ENCODE measurements at regions not wholly inside any gene's neighbourhood (a gene's known extent, or its start where the extent isn't known, plus 50 kb on each side); places are given as distances from the start of the nearest gene placed in this dataset.
"Not testable (repeated sequence)": the region's sequence is repeated elsewhere in the genome, so short reads cannot be mapped to it uniquely, and the experiment has no call there.

DNA sequence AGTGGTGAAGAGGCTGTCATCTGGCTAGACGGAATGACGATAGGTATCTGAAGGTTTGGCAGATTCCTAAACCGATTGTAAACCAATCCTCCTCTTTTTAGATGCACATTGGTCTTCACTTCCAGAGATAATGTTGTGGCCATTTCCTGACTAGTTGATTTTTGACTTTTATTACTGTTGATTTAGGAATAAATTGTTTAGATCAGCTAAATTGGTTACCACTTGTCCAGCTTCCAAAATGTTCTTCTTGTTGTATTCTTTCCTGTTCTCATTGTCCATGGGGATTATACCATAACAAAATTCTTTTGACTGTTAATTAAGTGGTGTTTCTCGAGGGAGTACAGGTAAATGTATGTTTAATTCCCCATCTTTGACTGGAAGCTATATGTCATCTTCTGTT is 119.7 kb downstream of the MACROH2A1 start:
- no peak for DNase-seq

DNA sequence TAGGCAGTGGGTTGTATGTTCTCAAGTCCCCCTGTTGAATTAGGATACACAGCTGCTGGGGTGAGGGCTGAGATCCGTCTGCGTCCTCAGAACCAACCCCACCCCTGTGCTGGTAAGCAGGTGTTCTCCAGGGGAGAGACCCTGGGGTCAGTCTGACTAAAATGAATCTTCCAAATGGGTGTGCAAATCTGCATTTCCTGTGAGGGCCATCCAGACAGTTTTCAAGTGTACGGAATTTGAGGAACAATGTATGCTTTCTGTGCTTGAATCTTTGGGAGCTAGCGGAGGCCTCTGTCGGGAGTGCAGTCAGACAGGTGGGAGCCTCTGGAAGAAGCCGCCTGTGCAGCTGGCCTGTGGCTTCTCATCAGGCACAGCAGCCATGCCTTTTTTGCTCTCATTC is 122.9 kb downstream of the MACROH2A1 start:
- no peak for DNase-seq

DNA sequence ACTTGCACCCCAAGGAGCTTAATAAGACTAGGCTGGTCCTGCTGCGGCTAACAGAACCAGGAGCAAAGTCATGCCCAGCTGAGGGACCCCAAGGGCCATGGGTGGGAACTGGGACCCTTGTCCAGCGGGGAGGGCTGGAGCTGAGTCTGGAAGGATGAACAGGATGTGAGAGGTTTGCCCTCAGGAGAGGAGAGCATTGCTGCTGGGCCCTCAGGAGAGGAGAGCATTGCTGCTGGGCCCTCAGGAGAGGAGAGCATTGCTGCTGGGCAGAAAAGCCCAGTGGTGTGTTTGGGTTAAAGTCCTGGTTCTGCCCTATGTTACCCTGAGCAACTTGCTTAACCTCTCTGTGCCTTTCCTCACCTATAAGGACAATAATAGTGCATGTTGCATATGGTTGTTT is 125.8 kb downstream of the MACROH2A1 start:
- no peak for DNase-seq

DNA sequence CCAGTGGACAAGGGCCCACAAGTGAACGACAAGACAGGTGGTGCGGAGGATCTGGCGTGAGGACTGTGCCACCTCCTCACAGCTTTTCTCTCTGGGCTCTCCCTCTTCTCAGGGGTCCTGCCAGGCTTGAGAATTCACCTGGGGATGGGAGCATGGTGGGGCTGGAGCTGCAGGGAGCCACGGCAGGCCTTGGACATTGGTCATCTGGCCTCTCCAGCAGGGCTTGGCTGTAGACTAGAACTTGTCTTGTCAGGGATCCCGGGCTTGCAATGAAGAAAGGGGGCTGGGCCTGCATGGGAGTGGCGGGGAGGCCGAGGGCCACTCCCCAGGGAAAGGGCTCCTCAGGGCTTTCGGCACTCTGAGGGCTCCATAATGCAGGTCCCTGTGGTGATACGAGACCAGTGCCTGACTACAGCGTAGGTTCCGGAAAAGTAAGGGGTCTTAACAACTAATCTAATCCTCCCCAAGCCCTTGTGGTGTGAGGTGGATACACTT is 126.7 kb downstream of the MACROH2A1 start:
- DNase-seq: no peak

DNA sequence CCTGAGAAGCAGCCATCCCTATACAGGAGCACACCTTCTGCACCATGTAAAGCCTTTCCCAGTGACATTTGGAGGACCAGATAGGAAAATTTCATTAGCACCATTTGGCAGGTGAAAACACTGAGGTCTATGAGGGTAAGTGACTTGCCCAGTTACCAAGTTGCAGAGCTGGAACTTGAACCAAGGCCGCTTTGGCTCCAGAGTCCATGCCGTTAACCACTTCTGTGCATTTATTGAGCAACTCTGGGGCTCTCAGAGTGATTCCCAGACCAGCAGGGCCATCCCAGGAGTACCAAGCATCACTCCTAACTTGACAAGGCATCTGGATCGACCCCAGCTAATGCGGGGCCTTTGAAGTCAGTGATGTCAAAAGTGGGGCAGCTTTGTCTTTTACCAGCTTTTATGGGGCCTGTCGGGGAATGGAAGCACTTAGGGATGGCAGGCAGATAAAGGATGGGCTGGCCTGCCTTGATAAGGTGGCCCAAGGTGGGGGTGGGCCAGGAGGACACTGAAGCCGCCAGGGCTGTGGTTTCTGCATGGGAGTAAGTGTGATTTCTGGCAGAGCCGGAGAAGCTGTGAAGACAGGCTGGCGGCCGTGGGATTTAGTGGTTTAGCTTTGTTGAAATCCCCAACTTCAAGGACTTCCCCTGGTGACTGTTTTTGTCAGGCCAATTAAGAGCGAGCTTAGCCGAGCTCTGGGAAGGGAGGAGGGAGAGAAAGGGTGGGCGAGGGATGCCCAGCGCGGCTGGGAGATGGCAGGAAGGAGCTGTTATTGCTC is 127.3 kb downstream of the MACROH2A1 start:
- no peak for DNase-seq

DNA sequence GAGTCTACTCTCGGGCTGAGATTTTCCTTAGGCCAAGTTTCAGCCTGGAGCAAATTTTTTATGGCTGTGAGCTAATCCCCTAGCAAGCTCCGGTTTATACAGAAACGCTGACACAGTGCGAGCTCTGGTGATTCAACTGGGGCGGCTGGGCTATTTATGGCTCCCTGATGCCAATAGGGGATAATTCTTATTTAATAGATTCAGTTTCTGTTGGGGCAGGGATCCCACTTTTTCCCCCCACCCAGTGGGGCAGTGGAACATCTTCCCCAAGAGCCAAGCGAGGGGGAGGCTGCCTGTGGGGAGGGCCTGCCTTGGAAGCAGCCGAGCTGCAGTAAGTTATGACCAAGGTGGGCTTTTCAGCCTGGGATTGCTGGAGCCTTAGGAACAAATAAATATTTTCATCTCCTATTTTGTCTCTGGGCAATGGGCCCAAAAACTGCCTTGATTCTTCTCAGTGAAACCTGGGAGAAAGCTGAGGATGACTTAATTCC is 129.1 kb downstream of the MACROH2A1 start:
- no peak for DNase-seq

DNA sequence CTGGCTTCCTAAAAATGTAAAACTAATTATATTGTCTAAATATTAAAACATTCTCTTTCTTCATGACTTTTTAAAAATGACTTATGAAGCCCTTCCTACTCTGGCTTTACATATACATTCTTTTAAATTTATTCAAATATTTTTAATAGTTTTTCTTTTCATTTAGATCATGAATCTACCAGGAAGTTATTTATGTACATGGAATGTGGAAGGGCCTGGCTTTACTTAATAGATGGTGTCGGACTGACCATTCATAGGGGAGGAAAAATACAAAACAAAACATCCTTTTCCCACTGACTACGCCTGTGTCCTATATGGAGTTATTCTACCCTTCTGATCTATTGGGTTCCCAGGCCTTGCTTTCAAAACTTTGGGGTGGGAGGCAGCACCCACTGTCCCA is 129.8 kb downstream of the MACROH2A1 start:
- DNase-seq: no peak

DNA sequence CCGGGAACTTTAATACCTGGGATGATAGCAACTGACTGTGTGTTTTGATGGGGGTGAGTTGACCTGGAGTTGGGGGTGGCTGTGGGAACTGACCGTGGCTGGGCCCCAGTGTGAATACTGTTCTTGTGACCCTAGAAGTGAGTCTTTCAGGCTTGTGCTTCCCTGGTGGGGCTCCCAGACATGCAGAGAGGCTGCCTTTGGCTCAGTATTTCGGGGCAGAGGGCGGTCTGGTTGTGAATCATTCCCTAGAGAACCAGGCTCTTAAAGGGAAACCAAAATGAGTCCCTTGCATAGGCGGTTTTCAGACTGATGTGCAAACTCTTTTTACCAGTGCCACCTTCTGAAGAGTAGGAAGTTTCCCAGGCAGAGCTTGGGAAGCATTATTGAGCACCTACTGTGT is 132.1 kb downstream of the MACROH2A1 start:
- DNase-seq: no peak

DNA sequence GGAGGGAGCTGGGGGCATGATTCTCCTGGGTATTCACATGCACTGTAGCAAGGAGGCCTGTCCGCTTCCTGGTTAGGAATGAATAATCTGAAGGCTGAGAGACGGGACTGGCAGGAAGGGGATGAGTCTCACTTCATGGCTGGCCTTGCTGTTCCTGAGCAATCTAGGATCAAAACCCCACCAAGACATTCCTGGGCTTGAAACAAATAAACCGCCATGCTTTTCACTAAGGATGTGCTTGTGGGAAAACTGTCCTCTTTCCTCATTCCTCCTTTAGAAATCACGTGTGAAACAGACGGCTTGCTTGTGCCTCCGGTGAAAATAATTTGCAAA is 132.8 kb downstream of the MACROH2A1 start:
- no peak for DNase-seq

DNA sequence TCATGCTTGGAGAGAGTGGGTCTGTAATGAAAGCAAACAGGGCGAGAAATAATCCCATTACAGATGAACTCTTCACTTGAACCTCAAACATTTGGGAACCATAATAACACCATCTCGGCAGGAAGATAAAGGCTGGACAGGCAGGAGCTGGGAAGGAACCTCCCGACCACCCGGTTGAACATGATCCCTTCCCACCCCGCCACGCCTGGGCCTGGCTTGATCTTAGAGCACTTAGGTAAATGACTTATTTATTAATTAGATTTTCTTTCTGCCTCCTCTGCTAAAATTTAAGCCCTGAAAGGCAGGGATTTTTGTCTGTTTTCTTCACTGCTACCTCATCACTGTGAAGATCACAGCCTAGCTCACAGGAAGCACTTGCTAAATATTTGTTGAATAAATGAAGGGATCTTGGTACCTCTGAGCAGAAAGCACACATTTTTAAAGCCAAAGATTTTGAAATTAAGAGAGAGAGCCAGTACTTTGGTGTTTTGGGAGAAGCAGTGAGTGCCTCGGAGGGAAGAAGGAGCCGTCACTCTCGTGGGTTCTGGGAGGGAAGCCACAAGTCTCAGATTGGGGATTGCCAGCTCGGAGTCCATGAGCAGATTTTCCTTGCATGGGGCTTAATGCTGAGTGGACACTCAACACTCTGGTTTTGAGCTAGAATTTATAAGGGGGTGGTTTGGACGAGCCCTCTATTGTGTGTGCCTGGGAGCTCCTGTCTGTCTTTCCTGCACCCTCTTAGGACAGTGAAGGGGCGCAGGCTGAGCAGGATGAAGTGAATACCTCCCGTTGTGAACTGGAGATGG is 133.3 kb downstream of the MACROH2A1 start:
- no peak for DNase-seq

DNA sequence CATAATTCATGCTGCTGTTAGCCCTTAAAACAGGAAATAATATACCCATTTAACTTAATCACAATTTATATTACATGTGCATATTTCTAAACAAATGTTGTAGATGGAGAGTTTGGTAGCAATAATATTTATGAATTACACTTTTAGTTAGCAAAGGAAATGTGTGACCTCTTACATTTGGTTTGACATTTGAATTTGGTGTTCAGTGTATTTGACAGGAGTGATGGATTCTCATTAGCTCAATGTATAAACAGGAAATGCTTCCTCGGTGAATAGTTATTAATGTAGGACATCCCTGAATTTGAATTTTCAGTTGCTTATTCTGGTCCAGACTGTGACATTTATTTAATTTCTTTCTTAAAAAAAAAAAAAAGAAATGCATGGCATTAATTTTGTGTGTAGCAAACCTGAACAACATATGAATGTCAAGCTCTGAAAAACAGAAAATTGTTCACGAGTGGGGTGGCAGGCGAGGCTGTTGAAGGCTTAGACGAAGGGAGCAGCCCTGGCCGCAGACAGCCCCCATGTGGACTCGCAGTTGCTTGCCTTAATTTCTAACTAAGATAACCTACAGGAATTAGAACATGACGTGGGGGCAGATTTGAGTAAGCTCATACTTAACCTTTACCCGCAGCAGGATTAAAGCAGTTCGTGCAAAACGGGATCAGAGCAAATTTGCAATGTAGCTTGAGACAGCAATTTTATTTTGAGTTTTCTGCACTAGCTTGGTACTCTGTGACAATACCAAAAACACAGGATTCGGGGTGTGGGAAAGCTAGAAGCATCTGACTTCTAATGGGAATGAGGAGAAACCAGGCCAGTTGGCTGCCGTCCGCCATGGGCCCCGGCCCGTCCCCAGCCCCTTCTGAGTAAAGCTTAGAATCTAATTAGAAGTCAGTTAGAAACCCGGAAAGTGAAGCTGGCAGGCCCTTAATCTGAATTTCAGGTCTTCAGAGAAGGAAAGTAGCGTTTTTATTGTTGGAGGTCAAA is 134.3 kb downstream of the MACROH2A1 start:
- no peak for DNase-seq

DNA sequence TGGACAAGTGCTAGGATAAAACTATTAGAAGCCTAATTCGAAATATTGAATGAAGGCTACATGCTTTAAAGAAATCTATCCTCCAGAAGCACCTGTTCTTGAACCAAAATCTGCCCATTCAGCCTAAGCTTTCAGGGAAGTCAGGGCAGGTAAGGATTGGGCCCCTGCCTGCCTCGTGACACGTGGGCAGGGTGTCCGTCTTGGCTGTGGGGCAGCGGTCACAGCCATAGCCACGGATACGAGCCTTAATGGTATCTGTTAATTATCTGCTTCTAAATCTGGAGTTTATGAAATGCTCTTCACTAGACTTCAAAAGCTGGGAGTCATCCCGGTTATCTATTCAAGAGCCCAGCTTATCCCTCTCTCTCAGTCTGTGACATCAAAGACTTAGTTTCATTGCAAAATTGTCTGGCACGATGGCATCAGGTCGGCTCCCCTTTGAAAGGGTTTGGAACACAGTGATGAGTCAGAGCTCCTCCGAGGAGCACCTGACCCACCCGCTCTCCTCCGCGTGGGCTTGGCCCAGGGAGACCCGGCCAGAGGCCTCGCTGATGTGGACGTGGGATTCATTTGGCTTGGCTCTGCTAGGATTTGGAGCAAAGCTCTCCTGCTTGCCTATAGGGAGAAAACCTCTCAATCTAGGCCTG is 135.9 kb downstream of the MACROH2A1 start:
- no peak for DNase-seq

DNA sequence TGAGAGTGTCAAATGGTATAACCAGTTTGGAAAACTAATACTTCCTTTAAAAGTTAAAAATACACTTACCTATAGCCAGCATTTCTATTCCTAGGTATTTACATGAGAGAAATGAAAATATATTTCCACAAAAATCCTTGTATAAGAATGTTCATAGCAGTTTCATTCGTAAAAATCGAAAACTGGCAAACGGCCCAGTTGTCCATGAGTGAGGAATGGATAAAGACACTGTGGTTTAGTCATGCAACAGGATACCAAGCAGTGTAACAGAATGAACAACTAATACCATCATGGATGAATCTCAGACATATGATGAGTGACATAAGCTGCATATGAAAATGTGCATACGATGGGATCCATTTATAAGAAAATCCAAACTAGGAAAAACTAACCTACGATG is 136.7 kb downstream of the MACROH2A1 start:
- DNase-seq: no peak

DNA sequence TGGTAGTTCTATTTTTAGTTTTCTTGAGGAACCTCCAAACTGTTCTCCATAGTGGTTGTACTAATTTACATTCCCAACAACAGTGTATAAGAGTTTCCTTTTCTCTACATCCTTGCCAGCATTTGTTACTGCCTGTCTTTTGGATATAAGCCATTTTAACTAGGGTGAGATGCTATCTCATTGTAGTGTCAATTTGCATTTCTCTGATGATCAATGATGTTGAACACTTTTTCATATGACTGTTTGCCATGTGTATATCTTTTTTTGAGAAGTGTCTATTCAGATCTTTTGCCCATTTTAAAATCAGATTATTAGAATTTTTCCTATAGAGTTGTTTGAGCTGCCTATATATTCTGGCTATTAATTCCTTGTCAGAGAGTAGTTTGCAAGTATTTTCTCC is 138.9 kb downstream of the MACROH2A1 start:
- not testable (repeated sequence) for DNase-seq

DNA sequence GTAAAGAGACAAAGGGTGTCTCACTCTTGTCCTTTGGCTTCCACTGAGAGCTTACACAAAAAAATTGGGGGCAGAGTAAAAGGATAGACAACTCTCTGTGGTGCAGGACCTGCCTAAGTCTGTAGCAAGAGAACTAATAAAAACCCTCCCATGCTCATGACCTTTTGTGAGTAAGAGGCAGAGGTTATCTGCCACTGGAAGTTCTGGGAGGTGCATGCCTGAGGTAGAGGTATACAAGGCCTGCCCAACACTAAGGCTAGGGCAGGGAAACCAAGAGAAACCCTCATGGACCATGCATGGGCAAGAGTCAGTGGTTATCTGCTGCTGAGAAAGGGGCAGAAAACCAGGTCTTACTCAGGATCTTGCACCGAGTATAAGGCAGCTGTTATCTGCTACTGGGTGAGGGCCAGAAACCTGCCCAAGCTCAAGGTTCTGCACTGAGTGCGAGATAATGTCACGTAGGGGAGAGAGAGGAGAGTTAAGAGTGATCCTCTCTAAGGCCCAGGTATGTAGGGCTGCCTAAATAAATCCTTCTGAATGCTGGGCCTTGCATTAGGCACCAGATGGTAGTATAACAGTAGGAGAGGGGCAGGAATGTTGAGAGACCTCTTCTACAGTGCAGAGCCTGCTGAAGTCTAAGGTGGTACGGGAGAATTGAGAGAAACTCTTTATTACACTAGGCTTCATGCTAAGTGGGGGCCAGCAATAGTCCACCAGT is 143.4 kb downstream of the MACROH2A1 start:
- DNase-seq: no peak

DNA sequence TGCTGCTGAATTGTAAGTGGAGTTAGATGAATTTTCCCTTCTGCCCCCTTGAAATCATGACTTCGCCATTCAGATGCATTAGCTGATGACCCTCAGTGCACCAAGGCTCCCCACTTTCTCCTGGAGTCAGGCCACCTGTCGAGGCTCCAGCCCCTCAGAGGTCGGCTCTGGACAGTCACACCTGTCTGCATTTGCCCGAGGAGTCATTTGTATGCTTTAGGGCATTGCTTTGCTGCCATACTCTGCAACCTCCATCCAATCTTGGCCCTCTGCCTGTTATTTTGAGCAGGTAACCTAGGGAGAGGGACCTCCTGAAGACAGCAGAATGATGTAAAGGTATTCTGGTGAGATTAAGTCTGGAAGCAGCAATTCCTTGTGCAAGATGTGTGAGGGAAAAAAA is 144.8 kb downstream of the MACROH2A1 start:
- no peak for DNase-seq

DNA sequence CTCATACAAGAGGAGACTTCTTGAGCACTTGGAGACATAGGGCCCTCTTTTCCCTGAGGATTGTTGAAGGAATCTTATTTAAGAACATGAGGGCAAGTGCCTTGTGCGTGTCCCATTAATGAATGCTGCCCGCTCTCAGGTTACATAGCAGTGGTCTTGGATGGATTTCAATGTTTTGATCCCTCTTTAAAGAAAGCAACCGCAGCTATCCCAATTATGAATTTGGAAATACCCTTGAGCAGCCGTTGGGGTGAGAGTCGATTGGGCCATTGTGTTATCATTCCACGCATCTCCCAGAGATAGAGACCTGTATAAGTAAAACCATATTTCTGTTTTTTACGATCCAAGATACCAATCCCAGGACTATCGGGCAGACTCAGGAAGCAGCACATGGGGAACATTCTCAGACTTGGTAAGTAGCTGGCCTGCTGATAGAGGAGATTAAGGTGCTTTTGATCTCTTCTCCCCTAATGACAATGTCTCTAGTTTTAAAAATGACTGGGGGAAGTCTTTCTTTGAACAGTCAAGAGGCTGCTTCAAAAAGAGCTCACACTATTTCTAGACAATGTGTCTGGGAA is 145.3 kb downstream of the MACROH2A1 start:
- no peak for DNase-seq

DNA sequence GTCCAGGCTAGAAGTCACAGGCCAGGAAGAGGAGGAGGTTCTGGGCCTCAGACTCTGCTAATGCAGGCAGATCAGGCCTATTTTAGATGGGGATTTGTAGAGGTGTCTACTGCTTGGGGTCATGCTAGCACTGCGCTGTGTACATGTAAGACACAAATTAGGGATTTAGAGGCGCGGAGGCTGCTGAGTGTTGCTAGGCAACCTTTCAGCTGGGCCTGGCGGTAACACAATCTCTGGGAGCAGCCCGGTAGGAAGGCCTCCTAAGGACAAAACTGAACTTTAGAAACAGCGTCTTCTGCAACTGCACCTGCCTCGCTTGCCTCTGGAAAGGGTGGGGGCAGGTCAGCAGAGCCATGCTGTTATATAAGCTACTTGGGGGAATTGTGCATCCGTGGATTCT is 147.9 kb downstream of the MACROH2A1 start:
- peak; percentile 67 for DNase-seq

DNA sequence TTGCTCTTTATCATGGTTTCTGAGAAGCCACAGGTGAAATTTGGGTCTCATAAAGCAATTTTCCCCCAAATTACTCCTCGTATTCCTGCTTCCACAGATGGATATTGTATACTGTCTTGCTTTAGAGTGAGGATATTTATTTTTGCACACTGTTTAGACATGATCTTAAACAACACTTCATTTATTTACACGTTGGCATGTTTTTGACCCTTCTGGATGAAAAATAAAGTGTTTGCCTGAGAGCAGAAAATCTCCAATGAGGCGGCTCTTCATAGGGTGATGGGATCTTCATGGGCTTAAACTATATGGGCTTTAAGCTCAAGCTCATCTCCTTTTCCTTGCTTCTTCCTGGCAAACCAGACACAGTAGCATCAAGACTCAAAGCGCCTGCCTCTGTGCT is 148.4 kb downstream of the MACROH2A1 start:
- DNase-seq: no peak

DNA sequence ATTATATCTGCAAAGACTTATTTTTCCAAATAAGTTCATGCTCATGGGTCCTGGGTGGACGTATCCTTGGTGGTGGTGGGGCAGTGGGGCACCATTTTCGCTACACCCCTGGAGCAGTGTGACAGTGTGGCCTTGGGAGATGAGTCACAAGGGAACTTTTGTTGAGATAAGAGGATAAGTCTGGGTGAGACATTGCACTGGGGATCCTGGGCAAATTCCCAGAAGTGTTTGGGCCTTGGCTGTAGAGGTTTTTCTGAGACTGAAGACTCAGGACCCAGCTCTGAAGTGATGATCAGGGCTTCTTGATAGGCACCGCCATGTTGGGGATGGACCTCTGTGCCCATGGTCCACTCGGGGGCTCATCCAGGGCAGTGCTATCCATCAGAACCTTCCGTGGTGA is 149.4 kb downstream of the MACROH2A1 start:
- no peak for DNase-seq

DNA sequence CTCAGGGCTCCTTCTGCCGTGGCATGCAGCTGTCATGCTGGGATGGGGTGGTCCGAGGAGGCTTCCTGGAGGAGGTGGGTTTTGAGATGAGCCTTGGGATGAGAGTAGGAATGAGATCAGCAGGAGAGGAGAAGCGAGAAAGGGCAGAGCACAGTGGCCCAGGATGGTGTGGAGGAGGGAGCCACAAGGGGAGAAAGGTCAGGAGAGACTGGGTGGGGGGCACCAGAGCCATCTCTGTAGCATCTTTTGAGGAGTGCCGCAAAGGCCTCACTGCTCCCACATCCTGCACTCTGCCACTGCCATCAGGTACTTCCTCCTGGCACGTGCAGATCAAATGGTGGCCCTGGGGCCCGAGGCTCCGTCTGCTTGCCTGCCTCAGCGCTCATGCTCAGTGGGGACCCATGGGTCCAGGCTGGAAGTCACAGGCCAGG is 150.2 kb downstream of the MACROH2A1 start:
- DNase-seq: no peak

Data from COR-L47 (cell line).